GM13977 (cell line): ENCODE measurements at regions not wholly inside any gene's neighbourhood (a gene's known extent, or its start where the extent isn't known, plus 50 kb on each side); places are given as distances from the start of the nearest gene placed in this dataset.

Experiments used
- DNase-seq: peaks from one replicate; pipeline ENCODE4 v3.0.0; 2012; ENCODE audit warnings: low spot score
- CTCF ChIP-seq: IDR thresholded peaks from 2 replicates; pipeline ENCODE4 v1.5.1; 2012; ENCODE audit warnings: mild to moderate bottlenecking, control low read depth; ENCODE audit not compliant: insufficient read depth; ENCODE audit errors: extremely low read depth, missing control alignments
- in situ Hi-C: fragments of 300-500 bp; cut with MboI; formaldehyde crosslinking; loops from one replicate; pipeline ENCODE4 v1.12.0; 2022; ENCODE audit warnings: low sequenced_read_pairs, low pct_unique_long_range_greater_than_20kb, mixed read lengths, inconsistent platforms; ENCODE audit not compliant: unreplicated experiment

GRCh38 chr13:32947411-32948276 is 68.6 kb upstream of the KL start:
- in situ Hi-C loops, result no loop called here
- DNase-seq, result no peak
- no peak for TF ChIP-seq CTCF

GRCh38 chr13:32949820-32950219 is 66.4 kb upstream of the KL start:
- in situ Hi-C loops, result no loop called here
- no peak for TF ChIP-seq CTCF
- DNase-seq, result no peak

DNA sequence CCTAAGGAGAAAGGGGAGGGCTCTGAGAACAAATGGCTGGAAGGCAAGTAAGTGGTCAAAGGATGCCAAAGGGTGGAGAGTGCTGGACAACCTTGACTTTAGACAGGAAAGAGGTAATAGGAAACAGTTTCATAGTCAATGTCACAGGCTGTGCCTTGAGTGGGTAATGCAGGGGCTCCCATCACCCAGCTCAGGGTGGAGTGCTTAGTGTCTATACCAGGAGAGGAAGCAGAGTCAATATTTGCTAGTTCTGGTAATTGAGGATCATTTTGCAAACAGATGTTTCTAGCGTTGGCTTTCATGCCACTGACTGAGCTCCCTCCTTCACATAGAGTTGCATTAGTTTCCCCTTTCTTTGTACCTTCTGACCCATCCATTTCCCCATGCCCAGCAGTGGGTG is 64.6 kb upstream of the KL start:
- DNase-seq, result no peak
- no peak for TF ChIP-seq CTCF
- in situ Hi-C loops, result no loop called here

- in situ Hi-C loops, result no loop called here
- no peak for TF ChIP-seq CTCF
- no peak for DNase-seq
These were observed 60.2 kb upstream of the KL start for GRCh38 chr13:32955881-32956594.

- in situ Hi-C loops, result no loop called here
- no peak for TF ChIP-seq CTCF
- DNase-seq, result no peak
These were observed 59.7 kb upstream of the KL start for GRCh38 chr13:32956595-32956933.

DNA sequence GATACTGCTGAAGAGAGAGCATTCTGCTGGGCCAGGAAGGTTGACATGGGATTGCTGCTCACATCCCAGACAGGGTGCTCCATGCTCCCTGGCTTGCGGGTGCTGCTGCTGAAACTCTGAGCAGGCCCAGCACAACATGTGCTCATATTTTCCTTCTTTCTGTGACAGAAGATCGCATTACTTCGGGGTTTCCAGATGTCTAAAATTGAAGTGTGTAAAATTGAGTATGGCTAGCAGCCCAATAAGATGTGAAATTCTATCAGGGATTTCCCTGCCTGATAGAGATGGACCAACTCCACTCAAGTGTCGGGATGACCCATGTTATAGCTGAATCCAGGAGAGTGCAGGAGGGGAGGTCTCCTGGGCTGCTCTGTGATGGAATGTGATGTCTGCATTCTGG is 55.6 kb upstream of the KL start:
- DNase-seq, result no peak
- no peak for TF ChIP-seq CTCF
- in situ Hi-C loops, result no loop called here
